Mesendoderm (in vitro differentiated cells): ENCODE measurements at regions not wholly inside any gene's neighbourhood (a gene's known extent, or its start where the extent isn't known, plus 50 kb on each side); places are given as distances from the start of the nearest gene placed in this dataset.

ENCODE experiments used
- DNase-seq: peaks from one replicate; pipeline ENCODE4 v3.0.0; 2013
- H2AK5ac ChIP-seq: 2 replicates; pipeline ENCODE4 v1.6.1; 2013; ENCODE audit warnings: low read length, inconsistent platforms
- H2BK120ac ChIP-seq: 2 replicates; pipeline ENCODE4 v1.6.1; 2013; ENCODE audit warnings: low read depth, mild to moderate bottlenecking, low read length, moderate library complexity, mixed read lengths
- H2BK15ac ChIP-seq: replicated peaks from 2 replicates; pipeline ENCODE4 v1.6.1; 2013; ENCODE audit warnings: low read depth, mild to moderate bottlenecking, moderate library complexity
- H2BK5ac ChIP-seq: 2 replicates; pipeline ENCODE4 v1.6.1; 2013; ENCODE audit warnings: low read length, inconsistent platforms
- H3K18ac ChIP-seq: 2 replicates; pipeline ENCODE4 v1.6.1; 2013; ENCODE audit warnings: mild to moderate bottlenecking, low read length, mixed read lengths
- H3K23ac ChIP-seq: one replicate; pipeline ENCODE4 v1.6.1; 2013; ENCODE audit warnings: low read length
- H3K27ac ChIP-seq: 2 replicates; pipeline ENCODE4 v1.5.1; 2013; ENCODE audit warnings: low read depth, mild to moderate bottlenecking, inconsistent platforms, low read length, moderate library complexity
- H3K27me3 ChIP-seq: 2 replicates; pipeline ENCODE4 v1.6.1; 2013; ENCODE audit warnings: low read length, control low read depth, mild to moderate bottlenecking, inconsistent platforms; ENCODE audit not compliant: insufficient read depth, poor library complexity
- H3K36me3 ChIP-seq: 2 replicates; pipeline ENCODE4 v1.6.1; 2013; ENCODE audit warnings: low read length, inconsistent platforms; ENCODE audit not compliant: control insufficient read depth, insufficient read depth
- H3K4ac ChIP-seq: one replicate; pipeline ENCODE4 v1.6.1; 2013; ENCODE audit warnings: low read depth, mild to moderate bottlenecking, low read length, moderate library complexity
- H3K4me1 ChIP-seq: 2 replicates; pipeline ENCODE4 v1.6.1; 2013; ENCODE audit warnings: low read depth, low read length, inconsistent platforms; ENCODE audit not compliant: control insufficient read depth
- H3K4me2 ChIP-seq: 2 replicates; pipeline ENCODE4 v1.6.1; 2013; ENCODE audit warnings: low read length
- H3K4me3 ChIP-seq: 2 replicates; pipeline ENCODE4 v1.5.1; 2013; ENCODE audit warnings: mild to moderate bottlenecking, low read length
- H3K56ac ChIP-seq: one replicate; pipeline ENCODE4 v1.6.1; 2013; ENCODE audit warnings: low read length
- H3K79me1 ChIP-seq: 2 replicates; pipeline ENCODE4 v1.6.1; 2013; ENCODE audit warnings: low read length, inconsistent platforms
- H3K79me2 ChIP-seq: 2 replicates; pipeline ENCODE4 v1.6.1; 2013; ENCODE audit warnings: mild to moderate bottlenecking, low read length; ENCODE audit not compliant: control insufficient read depth, insufficient read depth
- H3K9ac ChIP-seq: 2 replicates; pipeline ENCODE4 v1.6.1; 2013; ENCODE audit warnings: low read length, inconsistent platforms
- H4K5ac ChIP-seq: one replicate; pipeline ENCODE4 v1.6.1; 2013; ENCODE audit warnings: low read length
- H4K8ac ChIP-seq: one replicate; pipeline ENCODE4 v1.6.1; 2013; ENCODE audit warnings: low read depth, mild to moderate bottlenecking, control low read depth, low read length, moderate library complexity
- WGBS: extraction: QIAGEN DNeasy Blood & Tissue Kit; methylation state at CpG from one replicate; pipeline ENCODE4 v1.1.7; 2013; ENCODE audit warnings: low lambda C conversion rate, missing lambda C conversion rate; ENCODE audit not compliant: insufficient coverage; ENCODE audit errors: extremely low coverage; 5-methylcytosine and 5-hydroxymethylcytosine counted together

DNA sequence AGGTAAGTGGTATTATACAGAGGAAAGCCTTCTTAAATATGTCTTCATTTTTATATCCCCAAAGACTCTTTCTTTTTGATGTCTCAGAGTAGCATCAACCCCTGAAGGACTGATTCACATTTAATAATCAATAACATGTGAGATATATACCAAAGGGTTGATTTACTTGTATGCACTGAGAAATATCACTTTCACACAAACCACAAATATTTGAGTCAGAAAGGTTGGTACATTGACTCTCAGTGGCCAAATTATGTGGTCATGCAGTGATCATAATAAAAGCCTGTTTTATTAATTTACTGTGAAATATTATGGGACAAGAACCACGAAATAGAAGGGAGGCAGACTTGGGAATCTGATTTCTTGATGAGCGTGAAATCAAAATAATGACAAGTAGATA is 329.0 kb downstream of the GBE1 start:
- Histone ChIP-seq H3K4me3 (no peak overlapping the region), H3K4ac (no peak overlapping the region), H3K23ac (no peak overlapping the region), H3K27me3 (no peaks in the 10 kb centered on the region), H3K56ac (no peak overlapping the region), H3K79me1 (no peaks in the 10 kb centered on the region), H2AK5ac (no peak overlapping the region), H3K18ac (no peak overlapping the region), H3K36me3 (no peaks in the 10 kb centered on the region), H3K9ac (no peak overlapping the region), H3K27ac (no peak overlapping the region), H3K4me1 (peaks cover 1% of the 10 kb centered on the region), H4K8ac (no peak overlapping the region), H2BK5ac (no peak overlapping the region), H4K5ac (no peak overlapping the region), H3K4me2 (no peak overlapping the region), H2BK120ac (no peak overlapping the region), H2BK15ac (no peak overlapping the region), H3K79me2 (no peaks in the 10 kb centered on the region)
- no CpG with 5 or more reads among the region's 2 CpGs for WGBS
- DNase-seq, result no peak

DNA sequence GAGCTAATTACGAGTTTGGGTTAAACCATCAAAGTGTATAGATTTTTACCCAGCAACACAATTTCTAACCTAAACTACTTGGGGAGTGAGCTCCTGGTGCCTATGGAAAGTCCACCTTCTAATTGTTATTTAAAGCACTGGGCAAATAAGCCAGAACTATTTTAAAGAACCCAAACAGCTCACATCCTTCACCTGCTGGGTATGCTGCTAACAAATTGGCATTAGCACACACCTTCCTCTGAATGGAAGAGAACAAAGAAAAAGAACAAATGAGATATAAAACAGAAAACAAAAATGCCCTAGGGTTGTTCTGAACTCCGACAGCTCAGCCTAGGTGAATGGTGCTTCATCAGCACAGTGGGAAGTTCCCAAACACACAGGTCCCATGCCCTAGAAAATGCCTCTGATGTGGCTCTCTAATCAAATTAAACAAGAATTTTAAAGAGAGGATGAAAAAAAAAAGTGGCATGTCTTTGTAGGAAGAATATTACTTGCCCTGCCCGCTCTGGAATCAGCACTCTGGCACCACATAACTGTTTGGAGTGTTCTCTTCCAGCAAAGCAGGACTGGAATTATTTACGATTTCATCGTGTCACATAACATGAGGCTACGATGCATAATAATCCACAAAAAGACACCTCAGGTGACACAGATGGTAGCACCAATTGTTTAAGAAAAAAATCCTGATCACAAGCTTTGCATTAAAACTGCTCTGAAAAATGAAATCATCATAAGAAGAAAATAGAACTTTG is 334.4 kb downstream of the GBE1 start:
- H3K27ac ChIP-seq, result no peak overlapping the region
- no peak overlapping the region for H2BK15ac ChIP-seq
- H2BK120ac ChIP-seq, result no peak overlapping the region
- no peak overlapping the region for H4K5ac ChIP-seq
- H4K8ac ChIP-seq, result no peak overlapping the region
- H2AK5ac ChIP-seq, result no peak overlapping the region
- no peak overlapping the region for H3K4ac ChIP-seq
- H2BK5ac ChIP-seq, result no peak overlapping the region
- WGBS, result no CpG with 5 or more reads among the region's 6 CpGs
- peaks cover 2% of the 10 kb centered on the region for H3K4me1 ChIP-seq
- no peak overlapping the region for H3K56ac ChIP-seq
- H3K18ac ChIP-seq, result peak overlapping the region; percentile 75
- no peak overlapping the region for H3K4me3 ChIP-seq
- no peak overlapping the region for H3K9ac ChIP-seq
- H3K79me1 ChIP-seq, result no peaks in the 10 kb centered on the region
- no peak overlapping the region for H3K4me2 ChIP-seq
- no peaks in the 10 kb centered on the region for H3K36me3 ChIP-seq
- H3K27me3 ChIP-seq, result no peaks in the 10 kb centered on the region
- no peak overlapping the region for H3K23ac ChIP-seq
- H3K79me2 ChIP-seq, result no peaks in the 10 kb centered on the region
- no peak for DNase-seq

DNA sequence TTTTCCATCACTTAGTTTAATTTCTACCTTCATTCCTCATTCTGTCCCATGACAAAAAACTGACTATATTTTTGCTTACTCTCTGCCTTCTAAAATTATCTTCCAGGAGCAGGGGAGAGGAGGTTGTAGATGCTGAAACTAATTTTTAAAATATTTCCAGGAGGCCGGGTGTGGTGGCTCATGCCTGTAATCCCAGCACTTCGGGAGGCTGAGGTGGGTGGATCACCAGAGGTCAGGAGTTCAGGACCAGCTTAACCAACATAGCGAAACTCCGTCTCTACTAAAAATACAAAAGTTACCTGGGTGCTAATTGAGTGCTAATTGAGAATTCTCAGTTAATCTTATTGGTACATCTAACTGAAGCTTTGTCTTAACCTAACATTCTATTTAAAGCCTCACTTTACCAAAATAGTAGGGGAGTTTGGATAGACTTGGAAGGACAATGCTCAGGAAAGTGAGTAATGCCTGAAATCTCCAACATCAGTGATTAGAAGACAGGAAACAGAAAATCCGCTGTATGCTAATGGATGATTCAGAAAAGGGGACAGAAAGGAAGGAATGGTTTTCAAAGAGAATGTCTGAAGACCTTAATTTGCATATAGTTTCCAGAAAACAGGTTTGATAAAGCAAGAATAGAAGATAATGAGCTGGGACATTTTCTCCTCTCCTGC is 336.1 kb downstream of the GBE1 start:
- H3K27ac ChIP-seq, result no peak overlapping the region
- H3K18ac ChIP-seq, result no peak overlapping the region
- H2BK5ac ChIP-seq, result no peak overlapping the region
- no peak overlapping the region for H2BK120ac ChIP-seq
- no peak overlapping the region for H4K8ac ChIP-seq
- H3K9ac ChIP-seq, result no peak overlapping the region
- H3K27me3 ChIP-seq, result no peaks in the 10 kb centered on the region
- no peak overlapping the region for H3K4me2 ChIP-seq
- no peak overlapping the region for H4K5ac ChIP-seq
- H3K23ac ChIP-seq, result no peak overlapping the region
- no peak overlapping the region for H3K56ac ChIP-seq
- H3K4me3 ChIP-seq, result no peak overlapping the region
- peak; percentile 92 for DNase-seq
- H3K79me1 ChIP-seq, result no peaks in the 10 kb centered on the region
- H2BK15ac ChIP-seq, result no peak overlapping the region
- no peak overlapping the region for H2AK5ac ChIP-seq
- WGBS, result no CpG with 5 or more reads among the region's 5 CpGs
- no peaks in the 10 kb centered on the region for H3K36me3 ChIP-seq
- H3K4me1 ChIP-seq, result peaks cover 2% of the 10 kb centered on the region
- H3K4ac ChIP-seq, result no peak overlapping the region
- no peaks in the 10 kb centered on the region for H3K79me2 ChIP-seq

DNA sequence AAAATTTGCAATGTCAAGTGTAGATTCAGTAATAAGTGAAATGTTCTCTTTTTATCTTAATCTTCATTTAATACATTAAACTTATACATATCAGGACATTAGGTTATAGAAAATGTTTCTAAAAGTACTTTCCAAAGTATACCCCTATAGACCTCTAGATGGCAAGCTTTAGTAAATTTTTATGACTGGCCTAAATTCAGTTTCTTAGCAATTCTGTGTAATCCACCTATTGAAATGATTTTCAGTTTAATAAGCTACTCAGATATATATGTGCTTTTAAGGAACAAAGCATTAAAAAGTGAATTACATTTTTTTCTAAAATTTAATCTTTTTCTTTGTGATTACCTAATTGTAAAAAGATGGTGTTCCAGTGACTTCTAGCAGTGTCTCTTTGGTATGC is 342.2 kb downstream of the GBE1 start:
- H3K18ac ChIP-seq, result no peak overlapping the region
- H3K23ac ChIP-seq, result no peak overlapping the region
- H3K9ac ChIP-seq, result no peak overlapping the region
- H3K79me2 ChIP-seq, result no peaks in the 10 kb centered on the region
- H4K5ac ChIP-seq, result no peak overlapping the region
- no peaks in the 10 kb centered on the region for H3K36me3 ChIP-seq
- no peak overlapping the region for H3K4me2 ChIP-seq
- H3K4me3 ChIP-seq, result no peak overlapping the region
- H3K27me3 ChIP-seq, result no peaks in the 10 kb centered on the region
- H3K4me1 ChIP-seq, result no peaks in the 10 kb centered on the region
- H2BK15ac ChIP-seq, result no peak overlapping the region
- H4K8ac ChIP-seq, result no peak overlapping the region
- no peak overlapping the region for H2BK5ac ChIP-seq
- no peak overlapping the region for H3K4ac ChIP-seq
- no peak overlapping the region for H2BK120ac ChIP-seq
- H3K79me1 ChIP-seq, result no peaks in the 10 kb centered on the region
- no peak overlapping the region for H3K56ac ChIP-seq
- DNase-seq, result no peak
- H3K27ac ChIP-seq, result no peak overlapping the region
- H2AK5ac ChIP-seq, result no peak overlapping the region

DNA sequence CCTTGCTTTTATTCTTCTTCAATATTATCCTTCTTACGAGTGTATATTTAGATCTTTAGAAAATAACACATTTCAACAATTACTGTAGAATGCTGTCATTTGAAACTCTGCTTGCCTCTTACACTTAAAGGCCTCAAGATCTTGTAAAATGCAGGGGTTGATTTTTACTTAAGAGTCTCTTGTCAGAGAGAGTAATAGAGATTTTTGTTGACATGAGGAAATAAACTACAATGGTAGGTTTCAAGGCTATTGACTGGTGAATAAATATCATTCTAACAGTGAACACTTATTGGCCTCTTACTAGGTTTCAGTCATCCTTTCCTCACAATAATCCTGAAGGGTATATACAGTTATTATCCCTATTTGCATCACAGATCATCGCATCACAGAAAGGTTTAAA is 344.6 kb downstream of the GBE1 start:
- Histone ChIP-seq H3K27me3 (no peaks in the 10 kb centered on the region), H2BK5ac (no peak overlapping the region), H2BK120ac (no peak overlapping the region), H4K5ac (no peak overlapping the region), H3K9ac (no peak overlapping the region), H3K4me2 (no peak overlapping the region), H3K4me3 (no peak overlapping the region), H2BK15ac (no peak overlapping the region), H3K56ac (no peak overlapping the region), H3K36me3 (no peaks in the 10 kb centered on the region), H3K4ac (no peak overlapping the region), H3K27ac (no peak overlapping the region), H2AK5ac (no peak overlapping the region), H4K8ac (no peak overlapping the region), H3K18ac (no peak overlapping the region), H3K4me1 (no peaks in the 10 kb centered on the region), H3K79me2 (no peaks in the 10 kb centered on the region), H3K23ac (no peak overlapping the region), H3K79me1 (no peaks in the 10 kb centered on the region)
- no CpG with 5 or more reads among the region's 2 CpGs for WGBS
- no peak for DNase-seq

DNA sequence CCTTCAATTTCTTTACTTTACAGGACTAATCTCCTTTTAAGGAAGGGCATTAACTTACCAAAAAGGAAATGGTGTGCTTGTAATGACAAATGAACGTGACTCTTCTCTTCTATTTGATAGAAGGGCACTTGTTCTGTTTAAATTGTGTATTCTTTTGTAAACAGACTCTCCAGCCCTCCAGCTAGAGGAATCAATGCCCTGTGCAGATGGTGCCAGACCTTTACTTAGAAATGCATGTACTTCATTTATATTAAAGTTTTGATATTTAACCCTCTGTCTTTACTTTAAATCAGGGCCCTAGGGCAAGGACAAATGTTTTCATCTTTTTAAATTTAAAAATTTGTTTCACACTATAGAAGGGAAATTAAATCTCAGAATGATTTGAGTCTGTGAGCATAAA is 355.1 kb downstream of the GBE1 start:
- no peaks in the 10 kb centered on the region for H3K4me1 ChIP-seq
- no peaks in the 10 kb centered on the region for H3K36me3 ChIP-seq
- no peak overlapping the region for H3K18ac ChIP-seq
- no peak overlapping the region for H4K8ac ChIP-seq
- H3K27ac ChIP-seq, result no peak overlapping the region
- no peak overlapping the region for H2BK15ac ChIP-seq
- H3K27me3 ChIP-seq, result no peaks in the 10 kb centered on the region
- DNase-seq, result no peak
- H3K4me3 ChIP-seq, result no peak overlapping the region
- H4K5ac ChIP-seq, result no peak overlapping the region
- no peak overlapping the region for H3K9ac ChIP-seq
- no peak overlapping the region for H3K4ac ChIP-seq
- no peaks in the 10 kb centered on the region for H3K79me1 ChIP-seq
- no peak overlapping the region for H3K56ac ChIP-seq
- H3K4me2 ChIP-seq, result no peak overlapping the region
- H3K23ac ChIP-seq, result no peak overlapping the region
- no peak overlapping the region for H2BK5ac ChIP-seq
- no peak overlapping the region for H2AK5ac ChIP-seq
- no peak overlapping the region for H2BK120ac ChIP-seq
- H3K79me2 ChIP-seq, result no peaks in the 10 kb centered on the region
- WGBS, result no CpG with 5 or more reads among the region's 1 CpG
